Limb (tissue), 2 donors: ENCODE measurements at regions not wholly inside any gene's neighbourhood (a gene's known extent, or its start where the extent isn't known, plus 50 kb on each side); places are given as distances from the start of the nearest gene placed in this dataset.

Experiments used
- DNase-seq, 2 donors: peaks; one replicate each; pipeline ENCODE4 v3.0.0-alpha.2; 2016; ENCODE audit errors: extremely low spot score in 2 of 2

GRCh38 chr20:24792641-24793495 lies 156.2 kb upstream of the CST7 start:
- DNase-seq, result no peak

GRCh38 chr20:24795436-24795835 lies 153.6 kb upstream of the CST7 start:
- DNase-seq, result no peak

- DNase-seq, result no peak
Observed at GRCh38 chr20:24796236-24796635, 152.8 kb upstream of the CST7 start.

GRCh38 chr20:24797113-24797512 lies 152.0 kb upstream of the CST7 start:
- no peak for DNase-seq

GRCh38 chr20:24797745-24798655 lies 151.1 kb upstream of the CST7 start:
- no peak for DNase-seq

- DNase-seq, result no peak
Observed at GRCh38 chr20:24798930-24799705, 150.0 kb upstream of the CST7 start.

GRCh38 chr20:24799971-24800580 lies 149.0 kb upstream of the CST7 start:
- DNase-seq, result no peak

GRCh38 chr20:24802286-24802820 lies 146.7 kb upstream of the CST7 start:
- no peak for DNase-seq

GRCh38 chr20:24804481-24805206 lies 144.4 kb upstream of the CST7 start:
- DNase-seq, result no peak

GRCh38 chr20:24805456-24806238 lies 143.4 kb upstream of the CST7 start:
- no peak for DNase-seq

- no peak for DNase-seq
Observed at GRCh38 chr20:24806705-24807676, 142.1 kb upstream of the CST7 start.

GRCh38 chr20:24808616-24809015 lies 140.5 kb upstream of the CST7 start:
- DNase-seq, result no peak

GRCh38 chr20:24809606-24810005 lies 139.5 kb upstream of the CST7 start:
- no peak for DNase-seq

- no peak for DNase-seq
Observed at GRCh38 chr20:24810676-24811407, 138.2 kb upstream of the CST7 start.

- DNase-seq, result no peak
Observed at GRCh38 chr20:24812373-24812772, 136.7 kb upstream of the CST7 start.

- no peak for DNase-seq
Observed at GRCh38 chr20:24813080-24813479, 136.0 kb upstream of the CST7 start.

GRCh38 chr20:24813496-24813895 lies 135.6 kb upstream of the CST7 start:
- DNase-seq, result no peak

- DNase-seq, result no peak
Observed at GRCh38 chr20:24813936-24814335, 135.1 kb upstream of the CST7 start.
